HEK293 (cell line): ENCODE measurements at regions not wholly inside any gene's neighbourhood (a gene's known extent, or its start where the extent isn't known, plus 50 kb on each side); places are given as distances from the start of the nearest gene placed in this dataset.

Source experiments
- CTCF ChIA-PET: fragments of 350-600 bp; formaldehyde crosslinking; extraction: SDS; loops from one replicate; lab custom pipeline; 2021; ENCODE audit warnings: antibody characterized with exemption; lab: Yijun Ruan, JAX
- POLR2A ChIA-PET: fragments of 300-600 bp; formaldehyde crosslinking; extraction: SDS; loops from one replicate; lab custom pipeline; 2020; ENCODE audit warnings: antibody characterized with exemption, inconsistent platforms; lab: Yijun Ruan, JAX
- H3K27ac ChIP-seq: fragments of 200-500 bp; sonication (Bioruptor generic); 2 replicates; pipeline ENCODE4 v1.5.1; 2014; ENCODE audit warnings: low read depth, low read length, control low read depth, inconsistent platforms; ENCODE audit errors: extremely low read depth
- H3K36me3 ChIP-seq, 2 experiments: fragments of 200-500 bp in 1 of 2; sonication (Bioruptor generic) in 1 of 2; 1 replicate in 1 of 2; 2 replicates in 1 of 2; pipeline ENCODE4 v1.5.1; 2014 to 2017; ENCODE audit warnings: inconsistent platforms in 2 of 2, low read length in 2 of 2; ENCODE audit not compliant: control insufficient read depth in 2 of 2, insufficient read depth in 1 of 2
- H3K4me1 ChIP-seq: fragments of 200-500 bp; sonication (Bioruptor generic); 2 replicates; pipeline ENCODE4 v1.5.1; 2014; ENCODE audit warnings: mild to moderate bottlenecking, low read length, inconsistent platforms; ENCODE audit not compliant: control insufficient read depth, insufficient read depth
- H3K4me3 ChIP-seq: 2 replicates; pipeline ENCODE4 v1.5.1; 2011; ENCODE audit warnings: low read depth, mild to moderate bottlenecking, control low read depth, low read length, moderate library complexity
- H3K9me3 ChIP-seq: fragments of 200-500 bp; sonication (Bioruptor generic); 2 replicates; pipeline ENCODE4 v1.5.1; 2014; ENCODE audit warnings: low read depth, low read length, inconsistent platforms; ENCODE audit not compliant: control insufficient read depth, insufficient read depth
- BCL11A ChIP-seq: fragments of 450-650 bp; formaldehyde crosslinking; IDR thresholded peaks from 2 replicates; pipeline ENCODE4 v1.5.1; 2016; ENCODE audit warnings: low read depth, missing biosample characterization, missing genetic modification characterization
- OSR2 ChIP-seq: fragments of 450-650 bp; formaldehyde crosslinking; IDR thresholded peaks from 2 replicates; pipeline ENCODE4 v1.5.1; 2016; ENCODE audit warnings: missing biosample characterization, missing genetic modification characterization
- TCF7L2 ChIP-seq: IDR thresholded peaks from 2 replicates; pipeline ENCODE4 v1.6.1; 2011; ENCODE audit warnings: low read depth, mild to moderate bottlenecking, inconsistent platforms, low read length, moderate library complexity, borderline replicate concordance
- ZBTB8A ChIP-seq: fragments of 450-650 bp; formaldehyde crosslinking; IDR thresholded peaks from 2 replicates; pipeline ENCODE4 v1.5.1; 2016; ENCODE audit warnings: missing biosample characterization, missing genetic modification characterization
- ZNF10 ChIP-seq: fragments of 450-650 bp; formaldehyde crosslinking; IDR thresholded peaks from 2 replicates; pipeline ENCODE4 v1.5.1; 2017; ENCODE audit warnings: missing biosample characterization, missing genetic modification characterization
- ZNF112 ChIP-seq: fragments of 450-650 bp; formaldehyde crosslinking; IDR thresholded peaks from 2 replicates; pipeline ENCODE4 v1.5.0; 2017; ENCODE audit warnings: missing biosample characterization, missing genetic modification characterization
- ZNF140 ChIP-seq: fragments of 450-650 bp; formaldehyde crosslinking; IDR thresholded peaks from 2 replicates; pipeline ENCODE4 v1.5.1; 2016; ENCODE audit warnings: missing biosample characterization, missing genetic modification characterization
- ZNF202 ChIP-seq: fragments of 450-650 bp; formaldehyde crosslinking; IDR thresholded peaks from 2 replicates; pipeline ENCODE4 v1.5.1; 2016; ENCODE audit warnings: missing biosample characterization, missing genetic modification characterization, borderline replicate concordance
- ZNF239 ChIP-seq: fragments of 450-650 bp; formaldehyde crosslinking; IDR thresholded peaks from 2 replicates; pipeline ENCODE4 v1.5.1; 2016; ENCODE audit warnings: missing biosample characterization, missing genetic modification characterization
- ZNF266 ChIP-seq: fragments of 450-650 bp; formaldehyde crosslinking; IDR thresholded peaks from 2 replicates; pipeline ENCODE4 v1.5.1; 2016; ENCODE audit warnings: missing biosample characterization, missing genetic modification characterization, low read depth
- ZNF292 ChIP-seq: fragments of 450-650 bp; formaldehyde crosslinking; IDR thresholded peaks from 2 replicates; pipeline ENCODE4 v1.5.1; 2016; ENCODE audit warnings: low read depth, missing biosample characterization, missing genetic modification characterization, borderline replicate concordance
- ZNF366 ChIP-seq: fragments of 450-650 bp; formaldehyde crosslinking; conservative IDR thresholded peaks from 2 replicates; pipeline ENCODE4 v1.5.1; 2016; ENCODE audit warnings: missing biosample characterization, missing genetic modification characterization
- ZNF394 ChIP-seq: fragments of 450-650 bp; formaldehyde crosslinking; IDR thresholded peaks from 2 replicates; pipeline ENCODE4 v1.5.1; 2016; ENCODE audit warnings: missing biosample characterization, missing genetic modification characterization, mild to moderate bottlenecking, moderate library complexity, borderline replicate concordance
- ZNF426 ChIP-seq: fragments of 450-650 bp; formaldehyde crosslinking; IDR thresholded peaks from 2 replicates; pipeline ENCODE4 v1.5.1; 2017; ENCODE audit warnings: missing biosample characterization, missing genetic modification characterization, mild to moderate bottlenecking, inconsistent platforms, moderate library complexity
- ZNF433 ChIP-seq: fragments of 450-650 bp; formaldehyde crosslinking; IDR thresholded peaks from 2 replicates; pipeline ENCODE4 v1.5.1; 2016; ENCODE audit warnings: missing biosample characterization, missing genetic modification characterization, low read depth
- ZNF501 ChIP-seq: fragments of 450-650 bp; formaldehyde crosslinking; IDR thresholded peaks from 2 replicates; pipeline ENCODE4 v1.5.1; 2016; ENCODE audit warnings: missing biosample characterization, missing genetic modification characterization
- ZNF529 ChIP-seq: fragments of 450-650 bp; formaldehyde crosslinking; IDR thresholded peaks from 2 replicates; pipeline ENCODE4 v1.5.1; 2017; ENCODE audit warnings: missing genetic modification characterization, missing biosample characterization; ENCODE audit not compliant: insufficient replicate concordance
- ZNF544 ChIP-seq: fragments of 450-650 bp; formaldehyde crosslinking; IDR thresholded peaks from 2 replicates; pipeline ENCODE4 v1.5.0; 2017; ENCODE audit warnings: missing biosample characterization, missing genetic modification characterization
- ZNF555 ChIP-seq: fragments of 450-650 bp; formaldehyde crosslinking; conservative IDR thresholded peaks from 2 replicates; pipeline ENCODE4 v1.5.1; 2017; ENCODE audit warnings: missing biosample characterization, mild to moderate bottlenecking, missing genetic modification characterization, inconsistent platforms
- ZNF623 ChIP-seq: fragments of 450-650 bp; formaldehyde crosslinking; IDR thresholded peaks from 2 replicates; pipeline ENCODE4 v1.5.1; 2016; ENCODE audit warnings: missing biosample characterization, missing genetic modification characterization
- ZNF624 ChIP-seq: fragments of 450-650 bp; formaldehyde crosslinking; IDR thresholded peaks from 2 replicates; pipeline ENCODE4 v1.5.1; 2017; ENCODE audit warnings: missing biosample characterization, missing genetic modification characterization
- ZNF654 ChIP-seq: fragments of 450-650 bp; formaldehyde crosslinking; IDR thresholded peaks from 2 replicates; pipeline ENCODE4 v1.5.1; 2016; ENCODE audit warnings: low read depth, missing biosample characterization, missing genetic modification characterization
- ZNF658 ChIP-seq: fragments of 450-650 bp; formaldehyde crosslinking; IDR thresholded peaks from 2 replicates; pipeline ENCODE4; 2016; ENCODE audit warnings: missing biosample characterization, missing genetic modification characterization
- ZNF747 ChIP-seq: fragments of 450-650 bp; formaldehyde crosslinking; IDR thresholded peaks from 2 replicates; pipeline ENCODE4 v1.5.1; 2016; ENCODE audit warnings: missing biosample characterization, missing genetic modification characterization
- ZXDB ChIP-seq: fragments of 450-650 bp; formaldehyde crosslinking; IDR thresholded peaks from 2 replicates; pipeline ENCODE4 v1.5.1; 2016; ENCODE audit warnings: missing biosample characterization, missing genetic modification characterization
- TF ChIP-seq, protein P1 (sequence below): fragments of 450-650 bp; formaldehyde crosslinking; conservative IDR thresholded peaks from 2 replicates; pipeline ENCODE4 v1.5.1; 2016; ENCODE audit warnings: low read depth, missing biosample characterization, missing genetic modification characterization
- TF ChIP-seq, protein P2 (sequence below): fragments of 450-650 bp; formaldehyde crosslinking; IDR thresholded peaks from 2 replicates; pipeline ENCODE4 v1.5.1; 2016; ENCODE audit warnings: missing biosample characterization, missing genetic modification characterization
- TF ChIP-seq, protein P3 (sequence below): fragments of 450-650 bp; formaldehyde crosslinking; IDR thresholded peaks from 2 replicates; pipeline ENCODE4 v1.5.1; 2016; ENCODE audit warnings: missing biosample characterization, missing genetic modification characterization
- TF ChIP-seq, protein P4 (sequence below): fragments of 450-650 bp; formaldehyde crosslinking; IDR thresholded peaks from 2 replicates; pipeline ENCODE4 v1.5.1; 2016; ENCODE audit warnings: missing biosample characterization, missing genetic modification characterization, low read depth

DNA sequence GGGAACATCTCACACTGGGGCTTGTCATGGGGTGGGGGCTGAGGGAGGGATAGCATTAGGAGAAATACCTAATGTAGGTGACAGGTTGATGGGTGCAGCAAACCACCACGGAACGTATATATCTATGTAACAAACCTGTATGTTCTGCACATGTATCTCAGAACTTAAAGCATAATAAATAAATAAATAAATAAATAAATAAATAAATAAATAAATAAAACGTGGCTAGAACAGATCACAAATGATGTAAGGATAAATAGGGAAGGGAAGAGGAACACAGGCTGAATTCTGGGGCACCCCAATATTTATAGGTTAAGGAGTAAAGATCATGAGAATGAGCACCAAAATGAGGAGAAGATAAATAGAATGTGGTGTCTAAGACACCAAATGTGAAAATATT, 592.2 kb downstream of the AMY1C start:
- no peak overlapping the region for H3K4me3 ChIP-seq
- H3K9me3 ChIP-seq = no peaks in the 10 kb centered on the region
- no peak overlapping the region for H3K27ac ChIP-seq
- no peaks in the 10 kb centered on the region for H3K4me1 ChIP-seq
- no peaks in the 10 kb centered on the region for H3K36me3 ChIP-seq
- ChIA-PET CTCF (no interaction called here), POLR2A (no interaction called here)
- TF ChIP-seq ZNF624 = no peak
- TF ChIP-seq ZXDB (tag by site-specific recombination) = 0 out of 2 replicates have a peak, but pooled peaks have one; percentile 36
- TF ChIP-seq ZNF239 = no peak
- TF ChIP-seq ZNF292 = 0 out of 2 replicates have a peak, but pooled peaks have one; percentile 68
- no peak for TF ChIP-seq ZNF10 (tag by site-specific recombination)
- peak; percentile 81 for TF ChIP-seq ZNF394 (tag by site-specific recombination)
- TF ChIP-seq ZNF555 (tag by site-specific recombination) = peak; percentile 72
- TF ChIP-seq ZNF623 = peak; percentile 36; the same call in 1 of the 2 replicates
- peak; percentile 78; the same call in 1 of the 2 replicates for TF ChIP-seq ZNF140 (tag by site-specific recombination)
- no peak for TF ChIP-seq BCL11A (tag by site-specific recombination)
- peak; percentile 86 for TF ChIP-seq ZNF202 (tag by site-specific recombination)
- 0 out of 2 replicates have a peak, but pooled peaks have one; percentile 39 for TF ChIP-seq ZNF266
- TF ChIP-seq TCF7L2 = no peak
- no peak for TF ChIP-seq ZNF544 (tag by site-specific recombination)
- TF ChIP-seq, protein P1, sequence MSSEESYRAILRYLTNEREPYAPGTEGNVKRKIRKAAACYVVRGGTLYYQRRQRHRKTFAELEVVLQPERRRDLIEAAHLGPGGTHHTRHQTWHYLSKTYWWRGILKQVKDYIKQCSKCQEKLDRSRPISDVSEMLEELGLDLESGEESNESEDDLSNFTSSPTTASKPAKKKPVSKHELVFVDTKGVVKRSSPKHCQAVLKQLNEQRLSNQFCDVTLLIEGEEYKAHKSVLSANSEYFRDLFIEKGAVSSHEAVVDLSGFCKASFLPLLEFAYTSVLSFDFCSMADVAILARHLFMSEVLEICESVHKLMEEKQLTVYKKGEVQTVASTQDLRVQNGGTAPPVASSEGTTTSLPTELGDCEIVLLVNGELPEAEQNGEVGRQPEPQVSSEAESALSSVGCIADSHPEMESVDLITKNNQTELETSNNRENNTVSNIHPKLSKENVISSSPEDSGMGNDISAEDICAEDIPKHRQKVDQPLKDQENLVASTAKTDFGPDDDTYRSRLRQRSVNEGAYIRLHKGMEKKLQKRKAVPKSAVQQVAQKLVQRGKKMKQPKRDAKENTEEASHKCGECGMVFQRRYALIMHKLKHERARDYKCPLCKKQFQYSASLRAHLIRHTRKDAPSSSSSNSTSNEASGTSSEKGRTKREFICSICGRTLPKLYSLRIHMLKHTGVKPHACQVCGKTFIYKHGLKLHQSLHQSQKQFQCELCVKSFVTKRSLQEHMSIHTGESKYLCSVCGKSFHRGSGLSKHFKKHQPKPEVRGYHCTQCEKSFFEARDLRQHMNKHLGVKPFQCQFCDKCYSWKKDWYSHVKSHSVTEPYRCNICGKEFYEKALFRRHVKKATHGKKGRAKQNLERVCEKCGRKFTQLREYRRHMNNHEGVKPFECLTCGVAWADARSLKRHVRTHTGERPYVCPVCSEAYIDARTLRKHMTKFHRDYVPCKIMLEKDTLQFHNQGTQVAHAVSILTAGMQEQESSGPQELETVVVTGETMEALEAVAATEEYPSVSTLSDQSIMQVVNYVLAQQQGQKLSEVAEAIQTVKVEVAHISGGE (tag by site-specific recombination) = peak; percentile 66
- TF ChIP-seq, protein P2, sequence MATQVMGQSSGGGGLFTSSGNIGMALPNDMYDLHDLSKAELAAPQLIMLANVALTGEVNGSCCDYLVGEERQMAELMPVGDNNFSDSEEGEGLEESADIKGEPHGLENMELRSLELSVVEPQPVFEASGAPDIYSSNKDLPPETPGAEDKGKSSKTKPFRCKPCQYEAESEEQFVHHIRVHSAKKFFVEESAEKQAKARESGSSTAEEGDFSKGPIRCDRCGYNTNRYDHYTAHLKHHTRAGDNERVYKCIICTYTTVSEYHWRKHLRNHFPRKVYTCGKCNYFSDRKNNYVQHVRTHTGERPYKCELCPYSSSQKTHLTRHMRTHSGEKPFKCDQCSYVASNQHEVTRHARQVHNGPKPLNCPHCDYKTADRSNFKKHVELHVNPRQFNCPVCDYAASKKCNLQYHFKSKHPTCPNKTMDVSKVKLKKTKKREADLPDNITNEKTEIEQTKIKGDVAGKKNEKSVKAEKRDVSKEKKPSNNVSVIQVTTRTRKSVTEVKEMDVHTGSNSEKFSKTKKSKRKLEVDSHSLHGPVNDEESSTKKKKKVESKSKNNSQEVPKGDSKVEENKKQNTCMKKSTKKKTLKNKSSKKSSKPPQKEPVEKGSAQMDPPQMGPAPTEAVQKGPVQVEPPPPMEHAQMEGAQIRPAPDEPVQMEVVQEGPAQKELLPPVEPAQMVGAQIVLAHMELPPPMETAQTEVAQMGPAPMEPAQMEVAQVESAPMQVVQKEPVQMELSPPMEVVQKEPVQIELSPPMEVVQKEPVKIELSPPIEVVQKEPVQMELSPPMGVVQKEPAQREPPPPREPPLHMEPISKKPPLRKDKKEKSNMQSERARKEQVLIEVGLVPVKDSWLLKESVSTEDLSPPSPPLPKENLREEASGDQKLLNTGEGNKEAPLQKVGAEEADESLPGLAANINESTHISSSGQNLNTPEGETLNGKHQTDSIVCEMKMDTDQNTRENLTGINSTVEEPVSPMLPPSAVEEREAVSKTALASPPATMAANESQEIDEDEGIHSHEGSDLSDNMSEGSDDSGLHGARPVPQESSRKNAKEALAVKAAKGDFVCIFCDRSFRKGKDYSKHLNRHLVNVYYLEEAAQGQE (tag by site-specific recombination) = peak; percentile 45; the same call in 1 of the 2 replicates
- no peak for TF ChIP-seq ZNF501 (tag by site-specific recombination)
- TF ChIP-seq ZNF658 (tag by site-specific recombination) = no peak
- no peak for TF ChIP-seq ZNF366 (tag by site-specific recombination)
- TF ChIP-seq ZNF433 (tag by site-specific recombination) = peak; percentile 55; the same call in 1 of the 2 replicates
- TF ChIP-seq ZNF426 (tag by site-specific recombination) = peak; percentile 66
- TF ChIP-seq ZNF112 (tag by site-specific recombination) = no peak
- TF ChIP-seq ZBTB8A (tag by site-specific recombination) = peak; percentile 49
- TF ChIP-seq, protein P3, sequence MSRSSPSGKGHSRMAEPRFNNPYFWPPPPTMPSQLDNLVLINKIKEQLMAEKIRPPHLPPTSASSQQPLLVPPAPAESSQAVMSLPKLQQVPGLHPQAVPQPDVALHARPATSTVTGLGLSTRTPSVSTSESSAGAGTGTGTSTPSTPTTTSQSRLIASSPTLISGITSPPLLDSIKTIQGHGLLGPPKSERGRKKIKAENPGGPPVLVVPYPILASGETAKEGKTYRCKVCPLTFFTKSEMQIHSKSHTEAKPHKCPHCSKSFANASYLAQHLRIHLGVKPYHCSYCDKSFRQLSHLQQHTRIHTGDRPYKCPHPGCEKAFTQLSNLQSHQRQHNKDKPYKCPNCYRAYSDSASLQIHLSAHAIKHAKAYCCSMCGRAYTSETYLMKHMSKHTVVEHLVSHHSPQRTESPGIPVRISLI (tag by site-specific recombination) = no peak
- TF ChIP-seq ZNF654 = 0 out of 2 replicates have a peak, but pooled peaks have one; percentile 8
- no peak for TF ChIP-seq ZNF529 (tag by site-specific recombination)
- no peak for TF ChIP-seq OSR2 (tag by site-specific recombination)
- no peak for TF ChIP-seq ZNF747 (tag by site-specific recombination)
- TF ChIP-seq, protein P4, sequence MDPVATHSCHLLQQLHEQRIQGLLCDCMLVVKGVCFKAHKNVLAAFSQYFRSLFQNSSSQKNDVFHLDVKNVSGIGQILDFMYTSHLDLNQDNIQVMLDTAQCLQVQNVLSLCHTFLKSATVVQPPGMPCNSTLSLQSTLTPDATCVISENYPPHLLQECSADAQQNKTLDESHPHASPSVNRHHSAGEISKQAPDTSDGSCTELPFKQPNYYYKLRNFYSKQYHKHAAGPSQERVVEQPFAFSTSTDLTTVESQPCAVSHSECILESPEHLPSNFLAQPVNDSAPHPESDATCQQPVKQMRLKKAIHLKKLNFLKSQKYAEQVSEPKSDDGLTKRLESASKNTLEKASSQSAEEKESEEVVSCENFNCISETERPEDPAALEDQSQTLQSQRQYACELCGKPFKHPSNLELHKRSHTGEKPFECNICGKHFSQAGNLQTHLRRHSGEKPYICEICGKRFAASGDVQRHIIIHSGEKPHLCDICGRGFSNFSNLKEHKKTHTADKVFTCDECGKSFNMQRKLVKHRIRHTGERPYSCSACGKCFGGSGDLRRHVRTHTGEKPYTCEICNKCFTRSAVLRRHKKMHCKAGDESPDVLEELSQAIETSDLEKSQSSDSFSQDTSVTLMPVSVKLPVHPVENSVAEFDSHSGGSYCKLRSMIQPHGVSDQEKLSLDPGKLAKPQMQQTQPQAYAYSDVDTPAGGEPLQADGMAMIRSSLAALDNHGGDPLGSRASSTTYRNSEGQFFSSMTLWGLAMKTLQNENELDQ = no peak
